ENCODE measurements at regions not wholly inside any gene's neighbourhood (a gene's known extent, or its start where the extent isn't known, plus 50 kb on each side); places are given as distances from the start of the nearest gene placed in this dataset.

- TF ChIP-seq CTCF (IDR thresholded peaks at IDR 0.05) = no peak
- no peak for TF ChIP-seq EP300 (IDR thresholded peaks at IDR 0.05)
- no peak for TF ChIP-seq POLR2A (IDR thresholded peaks at IDR 0.05)
Measured at GRCh38 chr7:12949060-12949931, 261.9 kb downstream of the ARL4A start.

Measured in suprapubic skin (tissue), 3 donors.